Neural cell (in vitro differentiated cells): ENCODE measurements at regions not wholly inside any gene's neighbourhood (a gene's known extent, or its start where the extent isn't known, plus 50 kb on each side); places are given as distances from the start of the nearest gene placed in this dataset.

Source experiments
- EZH2 ChIP-seq: fragments of 200-600, 300-800 bp; shearing (Covaris generic), sonication (generic); IDR thresholded peaks from 2 replicates; pipeline ENCODE4 v1.6.1; 2014; ENCODE audit warnings: antibody characterized with exemption, low read length, borderline replicate concordance, mild to moderate bottlenecking; ENCODE audit not compliant: insufficient read depth, poor library complexity, severe bottlenecking
- MXI1 ChIP-seq: fragments of 450-650 bp; conservative IDR thresholded peaks from 2 replicates; pipeline ENCODE4 v1.6.1; 2014; ENCODE audit warnings: antibody characterized with exemption, mild to moderate bottlenecking; ENCODE audit not compliant: poor library complexity, severe bottlenecking
- POLR2AphosphoS5 ChIP-seq: IDR thresholded peaks from 2 replicates; pipeline ENCODE4 v1.6.1; 2012
- RAD21 ChIP-seq: fragments of 450-650 bp; conservative IDR thresholded peaks from 2 replicates; pipeline ENCODE4 v1.6.1; 2014; ENCODE audit warnings: antibody characterized with exemption, mild to moderate bottlenecking, moderate library complexity
- SMC3 ChIP-seq: fragments of 450-650 bp; conservative IDR thresholded peaks from 2 replicates; pipeline ENCODE4 v1.6.1; 2014; ENCODE audit warnings: antibody characterized with exemption, mild to moderate bottlenecking, moderate library complexity; ENCODE audit not compliant: poor library complexity
- TAF1 ChIP-seq: IDR thresholded peaks from 2 replicates; pipeline ENCODE4 v1.6.1; 2012; ENCODE audit warnings: low read depth
- TF ChIP-seq, protein P1 (sequence below): fragments of 450-650 bp; IDR thresholded peaks from 2 replicates; pipeline ENCODE4 v1.5.1; 2014; ENCODE audit warnings: antibody characterized with exemption, mild to moderate bottlenecking, moderate library complexity; ENCODE audit not compliant: poor library complexity, severe bottlenecking
- TF ChIP-seq, protein P2 (sequence below): IDR thresholded peaks from 2 replicates; pipeline ENCODE4 v1.6.1; 2012; ENCODE audit warnings: borderline replicate concordance

DNA sequence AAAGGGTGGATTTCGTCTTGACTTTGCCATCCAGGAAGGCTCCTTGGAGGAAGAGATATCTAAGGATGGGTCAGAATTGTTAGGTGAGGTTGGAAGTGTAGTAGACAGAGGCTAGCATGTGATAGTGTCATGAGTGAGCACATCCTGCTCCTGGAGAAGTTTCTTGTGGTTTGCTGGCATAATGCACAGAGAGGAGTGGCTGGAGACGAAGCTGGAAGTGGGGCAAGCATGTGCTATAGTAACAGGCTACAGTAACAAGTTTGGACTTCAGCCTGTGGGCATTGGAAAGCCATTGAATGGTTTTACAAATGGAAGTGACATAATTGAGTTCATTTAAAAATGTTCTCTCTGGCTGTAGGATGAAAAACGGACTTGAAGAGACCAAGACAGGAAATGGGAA, 175.6 kb upstream of the VWC2 start:
- TF ChIP-seq TAF1 (no peak), MXI1 (no peak), EZH2 (no peak), RAD21 (no peak), POLR2AphosphoS5 (no peak), SMC3 (no peak)
- TF ChIP-seq, protein P1, sequence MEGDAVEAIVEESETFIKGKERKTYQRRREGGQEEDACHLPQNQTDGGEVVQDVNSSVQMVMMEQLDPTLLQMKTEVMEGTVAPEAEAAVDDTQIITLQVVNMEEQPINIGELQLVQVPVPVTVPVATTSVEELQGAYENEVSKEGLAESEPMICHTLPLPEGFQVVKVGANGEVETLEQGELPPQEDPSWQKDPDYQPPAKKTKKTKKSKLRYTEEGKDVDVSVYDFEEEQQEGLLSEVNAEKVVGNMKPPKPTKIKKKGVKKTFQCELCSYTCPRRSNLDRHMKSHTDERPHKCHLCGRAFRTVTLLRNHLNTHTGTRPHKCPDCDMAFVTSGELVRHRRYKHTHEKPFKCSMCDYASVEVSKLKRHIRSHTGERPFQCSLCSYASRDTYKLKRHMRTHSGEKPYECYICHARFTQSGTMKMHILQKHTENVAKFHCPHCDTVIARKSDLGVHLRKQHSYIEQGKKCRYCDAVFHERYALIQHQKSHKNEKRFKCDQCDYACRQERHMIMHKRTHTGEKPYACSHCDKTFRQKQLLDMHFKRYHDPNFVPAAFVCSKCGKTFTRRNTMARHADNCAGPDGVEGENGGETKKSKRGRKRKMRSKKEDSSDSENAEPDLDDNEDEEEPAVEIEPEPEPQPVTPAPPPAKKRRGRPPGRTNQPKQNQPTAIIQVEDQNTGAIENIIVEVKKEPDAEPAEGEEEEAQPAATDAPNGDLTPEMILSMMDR = no peak
- TF ChIP-seq, protein P2, sequence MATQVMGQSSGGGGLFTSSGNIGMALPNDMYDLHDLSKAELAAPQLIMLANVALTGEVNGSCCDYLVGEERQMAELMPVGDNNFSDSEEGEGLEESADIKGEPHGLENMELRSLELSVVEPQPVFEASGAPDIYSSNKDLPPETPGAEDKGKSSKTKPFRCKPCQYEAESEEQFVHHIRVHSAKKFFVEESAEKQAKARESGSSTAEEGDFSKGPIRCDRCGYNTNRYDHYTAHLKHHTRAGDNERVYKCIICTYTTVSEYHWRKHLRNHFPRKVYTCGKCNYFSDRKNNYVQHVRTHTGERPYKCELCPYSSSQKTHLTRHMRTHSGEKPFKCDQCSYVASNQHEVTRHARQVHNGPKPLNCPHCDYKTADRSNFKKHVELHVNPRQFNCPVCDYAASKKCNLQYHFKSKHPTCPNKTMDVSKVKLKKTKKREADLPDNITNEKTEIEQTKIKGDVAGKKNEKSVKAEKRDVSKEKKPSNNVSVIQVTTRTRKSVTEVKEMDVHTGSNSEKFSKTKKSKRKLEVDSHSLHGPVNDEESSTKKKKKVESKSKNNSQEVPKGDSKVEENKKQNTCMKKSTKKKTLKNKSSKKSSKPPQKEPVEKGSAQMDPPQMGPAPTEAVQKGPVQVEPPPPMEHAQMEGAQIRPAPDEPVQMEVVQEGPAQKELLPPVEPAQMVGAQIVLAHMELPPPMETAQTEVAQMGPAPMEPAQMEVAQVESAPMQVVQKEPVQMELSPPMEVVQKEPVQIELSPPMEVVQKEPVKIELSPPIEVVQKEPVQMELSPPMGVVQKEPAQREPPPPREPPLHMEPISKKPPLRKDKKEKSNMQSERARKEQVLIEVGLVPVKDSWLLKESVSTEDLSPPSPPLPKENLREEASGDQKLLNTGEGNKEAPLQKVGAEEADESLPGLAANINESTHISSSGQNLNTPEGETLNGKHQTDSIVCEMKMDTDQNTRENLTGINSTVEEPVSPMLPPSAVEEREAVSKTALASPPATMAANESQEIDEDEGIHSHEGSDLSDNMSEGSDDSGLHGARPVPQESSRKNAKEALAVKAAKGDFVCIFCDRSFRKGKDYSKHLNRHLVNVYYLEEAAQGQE = no peak
